HG02798 (cell line): ENCODE measurements at regions not wholly inside any gene's neighbourhood (a gene's known extent, or its start where the extent isn't known, plus 50 kb on each side); places are given as distances from the start of the nearest gene placed in this dataset.

ENCODE experiments used
- ATAC-seq: cut with Tn5 transposase; IDR thresholded peaks from one replicate; pipeline ENCODE4 v1.9.1; 2021; ENCODE audit warnings: mild to moderate bottlenecking; ENCODE audit not compliant: unreplicated experiment, poor library complexity

- ATAC-seq, result no peak
These were observed 164.3 kb downstream of the NTMT2 start for GRCh38 chr1:170310014-170310405.

DNA sequence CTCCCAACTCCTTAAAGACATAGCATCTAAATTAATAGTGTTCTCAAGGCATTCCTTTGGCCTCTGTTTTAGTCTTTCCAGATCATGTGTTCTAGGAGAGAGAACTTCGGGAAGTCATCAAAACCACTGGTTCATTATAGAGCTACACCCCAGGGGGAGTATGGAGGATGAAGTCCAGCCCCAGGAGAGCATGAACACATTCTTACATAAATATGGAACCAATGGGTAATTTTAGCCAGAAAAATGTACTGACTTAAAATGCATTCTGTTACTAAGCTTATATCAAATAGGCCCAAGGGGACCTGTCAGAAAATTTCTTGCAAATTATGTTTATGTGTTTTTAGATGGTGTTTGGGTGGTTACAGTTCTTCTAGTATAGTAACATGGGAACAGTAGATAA, 165.2 kb downstream of the NTMT2 start:
- no peak for ATAC-seq

- ATAC-seq, result no peak
These were observed 167.5 kb downstream of the NTMT2 start for GRCh38 chr1:170313306-170313705.

GRCh38 chr1:170316270-170316669, 170.5 kb downstream of the NTMT2 start:
- ATAC-seq, result no peak

- no peak for ATAC-seq
These were observed 172.4 kb downstream of the NTMT2 start for GRCh38 chr1:170318141-170318540.

- no peak for ATAC-seq
These were observed 173.0 kb downstream of the NTMT2 start for GRCh38 chr1:170318736-170319135.

- no peak for ATAC-seq
These were observed 175.4 kb downstream of the NTMT2 start for GRCh38 chr1:170321113-170321512.

DNA sequence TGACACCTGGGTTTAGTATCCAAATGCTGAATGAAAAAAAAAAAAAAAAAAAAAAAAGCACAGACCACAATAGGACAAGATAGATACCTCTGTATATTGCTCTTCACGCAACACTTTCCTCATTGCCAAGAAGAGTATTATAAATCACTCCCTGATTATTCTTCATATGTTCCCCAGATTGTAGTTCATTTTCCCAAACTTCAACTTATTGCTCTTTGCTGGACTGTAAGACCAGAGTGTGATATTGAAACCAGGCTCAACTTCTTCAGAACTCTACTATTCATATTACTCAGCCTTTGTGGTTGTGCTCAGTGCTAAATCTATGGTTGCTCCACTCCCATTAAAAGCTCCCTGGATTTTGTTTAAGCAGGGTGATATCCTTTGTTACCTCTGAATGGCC, 180.4 kb downstream of the NTMT2 start:
- no peak for ATAC-seq

DNA sequence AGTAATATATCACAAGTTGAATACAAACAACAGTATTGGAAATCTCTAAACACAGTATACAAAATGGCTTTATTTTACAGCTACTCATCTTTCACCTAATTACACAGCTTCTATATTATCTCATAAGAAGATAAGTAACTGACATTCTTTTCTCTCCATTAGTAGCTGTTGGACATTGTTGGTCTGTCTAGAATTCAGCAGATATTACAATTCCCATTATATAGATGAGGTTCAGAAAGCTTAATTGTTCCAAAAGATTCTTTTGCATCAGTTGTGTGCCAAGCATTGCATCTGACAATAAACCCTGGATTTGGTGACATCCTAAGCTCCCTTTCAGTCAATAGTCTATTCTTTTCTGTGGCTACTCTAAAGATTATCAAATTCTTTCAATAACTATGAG, 187.0 kb downstream of the NTMT2 start:
- ATAC-seq, result no peak

GRCh38 chr1:170337413-170337994, 191.7 kb downstream of the NTMT2 start:
- no peak for ATAC-seq

- ATAC-seq, result no peak
These were observed 192.4 kb upstream of the GORAB start for GRCh38 chr1:170339534-170339933.

- ATAC-seq, result no peak
These were observed 191.7 kb upstream of the GORAB start for GRCh38 chr1:170340308-170340707.

DNA sequence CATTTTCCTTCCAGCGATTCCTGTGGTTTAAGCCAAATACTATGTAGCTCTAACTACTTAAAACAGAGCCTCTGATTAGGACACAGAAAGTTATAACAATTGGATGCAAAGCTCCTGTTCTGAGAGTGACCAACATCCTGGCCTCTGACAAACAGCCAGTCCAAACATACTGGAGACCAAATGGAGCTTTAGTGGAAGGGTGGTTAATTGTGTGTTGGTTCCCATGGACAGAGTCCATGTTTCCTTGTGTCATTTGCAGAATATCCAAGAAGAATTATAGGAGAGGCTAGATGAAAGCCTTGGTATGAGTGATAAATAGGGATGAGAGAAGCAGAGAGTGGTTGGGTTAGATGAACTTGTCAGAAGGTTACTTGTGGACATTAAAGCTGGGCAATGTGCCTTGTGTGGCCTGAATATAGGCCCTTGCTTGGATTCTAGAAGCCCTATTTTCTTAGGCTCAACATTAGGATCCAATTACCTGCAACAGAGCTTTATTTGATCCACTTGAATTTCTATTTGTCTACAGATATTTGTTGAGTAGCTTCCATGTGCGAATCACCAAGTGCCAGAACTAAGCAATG, 180.5 kb upstream of the GORAB start:
- no peak for ATAC-seq

- no peak for ATAC-seq
These were observed 177.7 kb upstream of the GORAB start for GRCh38 chr1:170354246-170354645.

- no peak for ATAC-seq
These were observed 177.3 kb upstream of the GORAB start for GRCh38 chr1:170354690-170355089.

- ATAC-seq, result no peak
These were observed 176.6 kb upstream of the GORAB start for GRCh38 chr1:170355267-170355801.

DNA sequence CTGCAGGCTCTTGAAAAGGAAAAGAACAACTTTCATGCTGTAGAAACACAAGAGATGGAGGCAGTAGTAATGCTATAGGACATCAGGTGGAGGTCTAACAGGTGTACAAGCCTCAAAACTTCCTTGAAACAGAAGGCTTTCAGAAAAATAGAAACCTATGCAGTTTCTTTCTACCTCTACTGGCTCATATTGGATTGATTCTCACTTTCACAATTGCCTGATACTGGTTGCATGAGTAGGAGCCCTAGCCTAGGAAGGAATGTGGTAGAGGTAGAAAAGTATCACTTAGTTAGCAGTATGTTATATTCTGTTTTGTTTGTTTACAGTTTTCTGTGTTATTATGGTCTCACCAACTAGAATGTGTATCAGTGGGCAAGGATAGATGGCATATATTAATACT, 175.4 kb upstream of the GORAB start:
- ATAC-seq, result peak; percentile 37

DNA sequence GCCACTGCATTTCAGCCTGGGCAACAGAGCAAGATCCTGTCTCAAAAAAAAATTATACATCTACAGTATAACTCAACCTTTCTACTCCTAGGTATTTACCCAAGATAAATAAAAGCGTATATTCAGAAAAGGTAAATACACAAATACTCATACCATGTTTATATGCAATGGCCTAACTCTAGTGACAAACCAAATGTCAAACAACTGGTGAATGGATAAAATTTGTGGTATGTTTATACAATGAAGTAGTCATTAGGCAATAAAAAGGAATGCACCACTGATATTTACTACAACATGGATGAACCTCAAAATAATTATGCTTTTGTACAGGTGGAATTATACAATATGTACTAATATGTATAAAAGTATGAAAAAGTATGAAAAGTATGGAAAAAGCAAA, 174.2 kb upstream of the GORAB start:
- no peak for ATAC-seq

DNA sequence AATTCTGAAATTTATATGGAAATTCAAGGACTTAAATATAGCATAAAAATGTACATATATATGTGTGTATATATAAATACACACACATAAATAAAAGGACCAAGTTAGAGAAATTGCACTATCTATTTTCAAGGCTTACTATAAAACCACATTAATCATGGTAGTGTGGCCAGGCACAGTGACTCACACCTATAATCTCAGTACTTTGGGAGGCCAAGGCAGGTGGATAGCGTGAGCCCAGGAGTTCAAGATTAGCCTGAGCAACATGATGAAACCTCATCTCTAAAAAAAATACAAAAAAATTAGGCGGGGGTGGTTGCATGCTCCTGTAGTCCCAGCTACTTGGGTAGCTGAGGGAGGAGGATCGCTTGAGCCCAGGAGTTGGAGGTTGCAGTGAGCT, 171.4 kb upstream of the GORAB start:
- ATAC-seq, result no peak

DNA sequence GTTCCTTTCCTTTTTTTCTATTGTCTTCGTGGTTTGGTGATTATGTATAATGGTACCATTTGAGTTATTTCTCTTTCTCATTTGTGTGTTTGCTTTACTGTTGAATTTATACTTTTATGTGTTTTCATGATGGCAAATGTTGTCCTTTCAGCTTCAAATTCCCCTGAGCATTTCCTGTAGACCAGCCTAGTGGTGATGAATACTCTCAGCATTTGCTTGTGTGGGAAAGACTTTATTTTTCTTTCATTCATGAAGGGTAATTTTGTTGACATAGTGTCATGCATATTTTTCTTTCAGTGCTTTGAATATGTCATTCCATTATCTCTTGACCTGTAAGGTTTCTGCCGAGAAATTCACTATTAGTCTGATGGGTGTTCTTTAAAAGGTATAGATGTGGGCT, 166.6 kb upstream of the GORAB start:
- ATAC-seq, result no peak

DNA sequence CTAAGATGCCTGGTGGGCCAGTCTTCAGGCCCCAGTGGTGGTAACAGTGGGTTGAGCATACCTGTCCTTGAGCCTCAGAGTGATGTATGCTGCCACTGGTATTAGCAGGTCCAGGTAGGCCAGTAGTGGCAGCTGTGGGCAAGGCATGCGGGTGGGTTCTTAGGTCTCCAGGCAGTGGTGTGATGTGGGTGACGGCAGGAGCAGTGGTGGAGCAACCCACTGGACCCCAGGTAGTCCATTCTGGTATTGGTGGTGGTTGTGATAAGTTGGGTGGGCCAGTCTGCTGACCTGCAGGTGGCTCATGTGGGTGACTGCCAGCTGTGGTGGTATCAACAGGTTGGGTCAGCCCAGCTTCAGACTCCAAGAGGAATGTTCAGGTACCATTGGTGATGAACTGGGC, 165.0 kb upstream of the GORAB start:
- ATAC-seq, result no peak

GRCh38 chr1:170367615-170368014, 164.4 kb upstream of the GORAB start:
- ATAC-seq, result no peak
